GM11168 (cell line): ENCODE measurements at regions not wholly inside any gene's neighbourhood (a gene's known extent, or its start where the extent isn't known, plus 50 kb on each side); places are given as distances from the start of the nearest gene placed in this dataset.
"Not testable (repeated sequence)": the region's sequence is repeated elsewhere in the genome, so short reads cannot be mapped to it uniquely, and the experiment has no call there.

Experiments used
- in situ Hi-C: fragments of 300-500 bp; cut with MboI; formaldehyde crosslinking; loops from one replicate; pipeline ENCODE4 v1.12.0; 2022; ENCODE audit warnings: low sequenced_read_pairs; ENCODE audit not compliant: unreplicated experiment

DNA sequence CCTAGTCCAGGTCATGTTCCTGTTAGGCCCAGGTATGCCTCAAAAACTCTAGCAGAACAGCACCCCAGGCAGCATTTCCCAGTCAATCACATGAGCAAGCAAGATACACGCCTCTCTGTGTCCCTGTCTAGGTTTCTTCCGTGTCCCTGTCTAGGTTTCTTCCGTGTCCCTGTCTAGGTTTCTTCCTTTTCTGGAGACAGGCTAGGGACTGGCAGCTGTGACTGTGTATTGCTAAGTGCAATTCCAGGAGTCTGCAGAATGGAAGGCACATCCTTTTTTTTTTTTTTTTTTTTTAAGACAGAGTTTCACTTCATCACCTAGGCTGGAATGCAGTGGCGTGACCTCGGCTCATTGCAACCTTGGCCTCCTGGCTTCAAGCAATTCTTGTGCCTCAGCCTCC, 77.6 kb downstream of the SETD4 start:
- in situ Hi-C loops: no loop called here

DNA sequence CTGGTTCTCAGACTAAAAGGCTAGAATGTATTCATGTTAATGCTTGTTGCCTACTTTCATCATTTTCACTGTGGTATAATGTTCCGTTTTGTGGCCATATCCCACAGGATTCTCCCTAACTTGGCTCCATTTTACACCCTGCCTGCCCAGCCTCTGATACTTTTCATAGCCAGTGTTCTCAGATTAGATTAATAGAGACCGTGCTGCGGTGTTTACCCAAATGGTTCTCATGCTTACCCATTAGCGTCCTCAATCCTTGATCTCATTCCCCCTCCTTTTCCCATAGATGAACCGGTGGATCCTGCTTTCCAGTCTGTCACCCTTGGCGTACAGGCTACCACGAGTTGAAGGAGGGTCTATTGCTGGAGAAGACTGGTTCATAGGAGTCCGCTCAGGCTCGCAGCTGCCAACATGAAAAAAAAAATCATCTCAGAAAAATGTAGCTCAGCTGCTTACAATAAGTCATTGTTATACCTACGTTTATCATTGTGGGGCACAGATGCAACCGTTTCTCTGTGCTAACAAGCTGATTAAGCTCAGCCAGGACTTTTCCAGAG, 78.7 kb downstream of the SETD4 start:
- in situ Hi-C loops: no loop called here

DNA sequence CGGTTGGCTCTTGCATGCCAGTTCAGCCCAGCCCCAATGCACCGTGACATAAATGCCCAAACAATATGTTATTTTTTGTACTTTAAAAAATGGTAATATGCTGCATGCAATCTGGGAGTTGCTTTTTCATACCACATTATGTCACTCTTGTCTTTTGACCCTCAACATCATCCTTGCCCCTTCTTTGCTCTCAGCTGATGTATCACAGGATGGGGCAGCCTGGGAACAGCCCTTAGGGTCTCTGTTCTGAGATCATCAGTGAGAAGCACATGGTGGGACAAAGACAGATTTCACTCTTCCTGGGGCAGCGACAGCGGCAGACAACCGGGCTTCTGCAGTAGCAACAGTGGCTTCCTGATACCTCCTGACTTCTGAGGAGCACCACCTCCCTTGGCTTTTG, 79.5 kb downstream of the SETD4 start:
- in situ Hi-C loops: no loop called here

DNA sequence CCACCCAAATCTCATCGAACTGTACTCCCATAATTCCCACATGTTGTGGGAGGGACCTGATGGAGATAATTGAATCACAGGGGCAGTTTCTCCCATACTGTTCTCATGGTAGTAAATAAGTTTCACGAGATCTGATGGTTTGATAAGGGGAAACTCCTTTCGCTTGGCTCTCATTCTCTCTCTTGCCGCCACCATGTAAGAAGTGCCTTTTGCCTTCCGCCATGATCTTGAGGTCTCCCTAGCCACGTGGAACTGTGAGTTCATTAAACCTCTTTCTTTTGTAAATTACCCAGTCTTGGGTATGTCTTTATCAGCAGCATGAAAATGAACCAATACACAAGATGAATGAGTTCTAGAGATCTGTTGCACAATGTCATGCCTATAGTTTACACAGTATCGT, 82.5 kb downstream of the SETD4 start:
- in situ Hi-C loops: not testable (repeated sequence)

DNA sequence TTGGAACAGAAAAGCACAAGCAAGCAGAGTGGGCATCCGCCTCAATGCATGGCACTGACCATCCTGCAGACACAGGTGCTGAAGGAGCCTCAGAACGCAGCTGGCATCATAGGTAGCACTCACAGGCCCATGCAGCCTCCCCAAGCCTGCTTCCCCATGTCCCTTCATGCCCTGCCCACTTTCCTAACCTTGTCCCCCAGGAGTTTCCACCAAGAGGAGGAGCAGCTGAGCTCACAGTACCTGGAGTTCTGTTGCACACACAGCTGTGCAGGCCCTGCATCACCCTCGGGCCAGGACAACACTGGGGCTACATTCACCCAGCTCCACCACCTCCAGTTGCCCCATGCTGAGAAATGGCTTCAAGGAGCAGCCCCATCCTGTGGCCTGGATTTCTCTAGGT, 83.4 kb downstream of the SETD4 start:
- in situ Hi-C loops: no loop called here

DNA sequence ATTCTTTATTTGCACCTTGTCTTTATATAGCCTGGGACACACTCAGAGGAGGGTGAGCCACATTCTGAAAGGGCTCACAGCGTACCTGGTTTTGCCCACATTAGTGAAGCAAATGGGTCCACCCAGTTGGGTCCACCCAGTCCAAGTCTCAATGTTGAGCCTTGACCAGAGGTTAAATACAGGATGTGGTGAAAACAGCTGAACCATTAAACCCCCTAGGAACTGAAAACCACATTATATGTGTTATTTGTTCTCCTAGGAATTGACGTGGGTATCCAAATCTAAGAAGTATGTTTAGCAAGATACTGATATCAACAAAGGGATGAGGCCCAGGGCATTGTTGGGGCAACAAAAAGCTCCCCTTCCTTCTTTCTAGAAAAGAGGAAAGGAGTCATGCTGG, 83.8 kb downstream of the SETD4 start:
- in situ Hi-C loops: no loop called here

DNA sequence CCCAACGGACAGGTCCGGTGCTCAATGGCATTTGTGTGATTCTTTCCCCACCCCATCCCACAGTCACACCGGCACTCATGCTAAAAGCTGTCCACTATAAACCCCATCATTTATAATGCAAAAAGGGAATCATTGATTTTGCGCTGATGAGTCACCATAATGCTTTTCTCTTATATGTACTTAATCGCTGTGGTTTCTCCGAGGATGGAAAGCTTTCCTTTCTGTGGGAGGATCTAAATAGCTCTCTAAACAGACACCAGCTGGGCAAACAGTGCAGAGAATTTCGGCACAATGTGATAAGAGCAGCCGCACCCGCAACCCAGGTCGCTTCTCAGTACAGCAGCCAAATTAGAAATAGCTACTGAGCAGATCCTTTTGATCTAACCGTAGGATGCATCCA, 85.6 kb downstream of the SETD4 start:
- in situ Hi-C loops: no loop called here

DNA sequence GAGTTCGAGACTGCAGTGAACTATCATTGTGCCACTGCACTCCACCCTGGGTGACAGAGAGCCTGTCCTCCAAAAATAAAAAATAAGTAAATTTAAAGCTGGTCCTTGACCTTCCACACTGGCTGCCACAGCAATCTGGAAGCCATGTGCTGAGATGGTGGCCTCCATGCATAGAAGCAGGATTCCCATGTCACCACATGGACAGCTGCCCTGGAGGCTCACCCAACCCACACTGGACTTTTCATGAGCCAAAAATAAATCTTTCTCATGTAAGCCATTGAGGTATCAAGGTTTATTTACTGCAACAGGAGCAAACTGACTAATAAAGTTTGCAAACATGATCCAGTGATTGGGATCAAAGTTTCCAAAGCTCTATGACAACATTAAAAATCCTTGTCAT, 88.5 kb downstream of the SETD4 start:
- in situ Hi-C loops: no loop called here

DNA sequence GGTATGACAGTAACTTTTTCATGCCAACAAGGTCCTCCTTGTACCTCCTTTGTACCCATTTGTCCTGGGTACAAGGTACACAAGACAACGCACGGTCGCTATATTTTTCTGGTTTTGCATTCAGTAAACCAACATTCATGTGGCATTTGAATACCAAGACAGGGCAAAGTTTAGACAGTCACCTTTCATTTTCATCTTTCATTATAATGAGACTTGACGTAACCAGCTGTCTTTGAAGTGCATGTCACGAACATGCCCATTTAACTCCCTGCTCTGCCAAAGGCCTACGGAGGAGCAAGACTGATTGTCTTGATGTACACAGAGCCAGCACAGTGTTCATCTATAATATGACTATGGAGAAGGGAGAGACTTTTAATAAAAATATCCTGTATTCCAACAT, 91.0 kb downstream of the SETD4 start:
- in situ Hi-C loops: no loop called here

DNA sequence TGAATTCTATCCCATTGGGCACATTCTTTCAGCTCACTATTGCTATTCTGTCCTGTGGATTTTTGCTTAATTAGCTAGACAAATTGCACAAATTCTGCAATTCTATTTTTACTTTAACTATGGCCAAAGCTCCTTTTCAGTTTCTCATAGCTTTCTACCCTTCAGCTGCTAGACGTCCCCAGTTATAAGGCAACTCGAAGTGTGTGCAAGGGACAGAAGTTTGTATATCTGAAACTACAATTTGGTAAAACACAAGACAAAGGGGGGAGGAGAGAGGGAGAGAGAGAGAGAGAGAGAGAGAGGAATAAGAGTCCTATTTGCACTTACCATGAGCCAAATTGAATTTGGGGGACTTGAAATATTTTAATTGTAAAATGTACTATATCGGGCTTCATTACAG, 91.8 kb downstream of the SETD4 start:
- in situ Hi-C loops: no loop called here

DNA sequence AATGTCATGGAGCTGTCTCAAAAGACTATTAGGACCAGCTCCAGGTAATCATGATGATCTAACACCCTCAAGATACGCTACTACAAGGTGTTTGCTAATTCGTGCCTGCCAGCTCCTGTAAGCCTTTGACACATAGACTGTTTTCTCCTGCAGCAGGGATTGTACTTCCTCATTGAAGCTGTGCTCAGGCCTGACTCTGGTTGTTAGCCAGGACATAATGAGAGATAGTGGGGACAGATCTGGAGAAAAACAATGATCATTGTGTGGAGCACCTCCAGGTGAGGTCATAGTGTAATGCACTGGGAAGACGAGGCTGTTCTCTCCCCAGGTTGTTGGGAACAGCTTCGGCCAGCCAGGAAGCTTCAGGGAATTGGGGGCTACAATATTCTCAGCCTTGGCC, 94.6 kb downstream of the SETD4 start:
- in situ Hi-C loops: no loop called here

DNA sequence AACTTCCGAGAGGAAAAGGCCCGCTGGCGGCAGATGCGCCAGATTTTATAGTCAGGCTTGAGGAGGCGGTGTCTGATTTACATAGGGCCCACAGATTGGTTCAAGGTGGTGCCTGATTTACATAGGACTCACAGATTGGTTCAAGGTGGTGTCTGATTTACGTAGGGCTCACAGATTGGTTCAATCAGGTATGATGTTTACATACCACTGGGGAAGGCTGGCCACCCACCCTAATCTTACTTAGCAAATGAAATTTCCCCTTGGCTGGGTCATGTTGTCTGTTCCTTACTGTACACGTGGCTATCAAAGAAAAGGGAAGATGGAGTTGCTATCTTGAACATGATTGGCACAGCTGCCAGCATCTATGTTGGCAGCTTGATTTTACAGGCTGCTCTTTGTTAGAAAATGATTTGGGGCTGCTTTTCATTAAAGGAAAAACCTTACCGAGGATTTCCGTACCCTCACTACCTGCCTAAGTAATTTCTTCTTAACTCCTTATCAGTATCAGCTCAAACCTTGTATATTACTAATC, 96.3 kb downstream of the SETD4 start:
- in situ Hi-C loops: no loop called here

DNA sequence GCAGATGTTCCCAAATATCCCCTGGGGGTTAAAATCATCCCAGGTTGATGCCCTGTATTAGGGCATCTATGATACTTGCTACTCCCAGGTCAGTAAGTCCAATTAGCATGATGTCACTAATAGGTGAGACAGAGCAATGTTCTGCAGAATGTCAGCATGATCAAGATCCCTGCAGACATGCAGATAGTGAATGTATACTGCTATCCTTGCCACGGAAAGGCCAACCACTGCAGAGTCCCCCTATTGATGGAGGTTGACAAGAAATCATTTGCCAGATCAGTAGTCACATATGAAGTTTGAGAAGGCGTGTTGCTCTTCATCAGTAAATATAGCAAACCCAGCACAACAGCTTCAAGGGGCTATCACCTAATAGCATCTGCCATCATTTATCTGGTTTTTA, 97.4 kb downstream of the SETD4 start:
- in situ Hi-C loops: no loop called here

DNA sequence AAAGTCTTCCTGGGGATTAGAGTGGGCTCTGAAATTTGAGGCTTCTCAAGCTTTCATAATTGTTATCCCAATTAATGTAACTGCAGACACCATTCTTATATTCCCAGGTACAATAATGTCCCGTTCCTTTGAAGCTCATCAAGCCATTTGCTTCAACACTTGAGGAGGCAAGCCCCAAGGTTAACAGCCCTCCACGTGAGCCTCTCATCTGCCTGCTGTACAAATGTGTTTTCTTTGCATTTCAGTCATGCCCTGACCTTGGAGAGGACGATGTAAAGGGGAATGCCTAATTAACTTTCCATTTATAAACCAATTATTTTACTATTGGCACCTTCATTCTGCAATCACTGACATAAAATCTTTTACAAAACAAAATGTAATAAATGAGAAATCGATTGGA, 106.3 kb downstream of the SETD4 start:
- in situ Hi-C loops: no loop called here

DNA sequence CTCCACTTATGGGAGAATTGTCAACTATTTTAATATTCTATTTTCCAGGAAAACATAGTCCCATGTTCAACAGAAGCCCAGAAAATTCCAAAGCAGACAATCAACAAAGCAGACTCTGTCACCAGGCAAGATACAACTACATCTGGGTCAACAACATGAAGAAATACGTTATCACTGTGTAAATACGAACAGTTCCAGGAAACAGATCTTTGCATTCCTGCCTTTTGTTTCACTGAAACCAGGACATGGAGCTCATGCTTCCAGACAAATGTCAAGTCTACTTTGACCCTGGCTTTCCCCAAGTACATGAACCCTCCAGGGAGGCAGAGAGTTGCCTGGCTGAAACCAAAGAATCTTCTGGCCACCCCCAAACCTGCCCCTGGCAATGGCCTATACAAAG, 106.7 kb downstream of the SETD4 start:
- in situ Hi-C loops: no loop called here

DNA sequence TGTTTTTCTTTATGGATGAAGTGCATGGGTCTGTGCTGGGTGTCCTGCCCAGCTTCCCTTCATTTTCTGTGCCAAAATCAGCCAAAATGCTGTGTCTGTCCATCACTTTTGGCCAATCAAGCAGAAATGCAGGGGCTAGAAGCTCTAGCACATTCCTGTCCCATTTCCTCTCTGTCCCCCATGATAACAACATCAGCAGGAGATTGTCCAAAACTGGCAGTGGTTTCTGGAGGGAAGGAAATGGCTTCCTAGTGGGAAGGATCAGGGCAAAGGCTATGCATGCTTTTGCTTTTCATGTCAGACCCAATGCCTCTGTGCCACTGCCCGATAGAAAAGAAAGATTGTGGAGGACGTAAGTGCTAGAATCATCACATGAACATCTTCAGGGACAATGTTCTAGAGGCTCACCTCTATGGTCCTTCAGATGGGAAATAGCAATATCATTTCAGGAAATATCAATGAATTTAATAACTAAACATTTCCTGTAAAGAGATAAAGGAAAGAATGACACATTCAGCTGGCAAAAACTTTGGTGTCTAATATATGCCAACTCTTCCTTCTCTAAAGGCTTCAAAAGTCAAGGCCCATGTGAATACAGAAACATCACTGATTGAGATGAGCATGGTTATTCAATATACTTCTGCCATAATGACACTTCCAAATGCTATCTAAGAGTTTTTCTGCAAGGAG, 107.5 kb downstream of the SETD4 start:
- in situ Hi-C loops: no loop called here

DNA sequence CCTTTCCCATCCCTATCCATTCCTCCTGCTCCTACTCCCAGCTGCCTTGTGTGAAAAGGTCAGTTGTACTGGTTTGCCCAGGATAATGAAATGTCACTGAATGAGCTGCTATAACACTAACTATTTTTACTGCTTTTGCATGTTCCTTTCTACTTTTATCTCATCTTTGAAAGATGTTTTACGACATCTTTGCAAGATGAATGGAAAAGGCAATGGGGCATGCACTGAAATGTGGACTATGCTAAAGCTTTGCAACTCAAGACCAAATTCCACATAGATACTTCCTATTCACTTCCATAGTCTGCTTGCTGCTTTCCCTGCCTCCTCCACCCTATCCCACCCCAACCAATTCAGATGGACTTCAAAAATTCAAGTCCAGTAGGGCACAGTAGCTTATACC, 111.3 kb downstream of the SETD4 start:
- in situ Hi-C loops: no loop called here

DNA sequence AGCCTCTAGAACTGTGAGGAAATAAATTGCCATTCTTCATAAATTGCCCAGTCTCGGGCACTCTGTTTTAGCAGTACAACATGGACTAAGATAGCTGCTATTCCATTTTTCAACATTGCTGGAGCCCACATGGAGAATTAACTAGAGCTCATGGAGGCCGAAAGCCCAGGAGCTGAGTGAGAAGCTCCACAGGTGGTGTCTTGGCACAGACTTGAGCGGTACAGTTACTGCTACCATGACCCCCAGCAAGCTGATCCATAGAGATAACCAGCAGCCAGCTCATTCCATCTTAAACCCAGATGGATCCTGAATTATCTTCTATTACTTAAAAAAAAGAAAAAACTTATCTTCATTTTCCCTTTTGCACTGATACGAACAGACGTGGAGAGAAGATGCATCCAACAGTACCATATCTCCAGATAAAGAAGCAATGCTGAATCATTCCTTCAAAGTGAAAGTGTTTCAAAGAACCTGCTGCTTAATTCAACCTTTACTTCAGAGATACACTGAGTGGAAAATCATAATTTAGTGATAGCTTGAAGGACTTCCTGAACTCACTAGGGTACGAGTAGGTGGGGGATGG, 115.1 kb downstream of the SETD4 start:
- in situ Hi-C loops: no loop called here

DNA sequence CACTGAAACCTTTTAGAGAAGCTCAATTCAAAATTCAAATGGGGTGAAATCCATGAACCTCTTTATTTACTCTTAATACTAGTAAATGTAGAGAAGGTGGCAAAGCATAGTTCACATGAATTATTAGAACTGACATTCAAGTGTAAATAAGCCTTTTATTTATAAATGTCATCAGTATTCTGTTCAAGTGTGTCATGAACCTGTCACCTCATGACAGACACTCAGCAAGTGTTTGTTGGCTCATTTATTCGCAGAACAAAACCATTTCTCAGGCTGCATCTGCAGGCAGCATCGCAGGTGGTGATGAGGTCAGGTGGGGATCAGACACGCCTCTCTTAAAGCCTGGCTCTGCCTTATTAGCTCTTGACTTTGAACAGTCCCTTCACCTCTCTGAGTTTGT, 116.6 kb downstream of the SETD4 start:
- in situ Hi-C loops: no loop called here

DNA sequence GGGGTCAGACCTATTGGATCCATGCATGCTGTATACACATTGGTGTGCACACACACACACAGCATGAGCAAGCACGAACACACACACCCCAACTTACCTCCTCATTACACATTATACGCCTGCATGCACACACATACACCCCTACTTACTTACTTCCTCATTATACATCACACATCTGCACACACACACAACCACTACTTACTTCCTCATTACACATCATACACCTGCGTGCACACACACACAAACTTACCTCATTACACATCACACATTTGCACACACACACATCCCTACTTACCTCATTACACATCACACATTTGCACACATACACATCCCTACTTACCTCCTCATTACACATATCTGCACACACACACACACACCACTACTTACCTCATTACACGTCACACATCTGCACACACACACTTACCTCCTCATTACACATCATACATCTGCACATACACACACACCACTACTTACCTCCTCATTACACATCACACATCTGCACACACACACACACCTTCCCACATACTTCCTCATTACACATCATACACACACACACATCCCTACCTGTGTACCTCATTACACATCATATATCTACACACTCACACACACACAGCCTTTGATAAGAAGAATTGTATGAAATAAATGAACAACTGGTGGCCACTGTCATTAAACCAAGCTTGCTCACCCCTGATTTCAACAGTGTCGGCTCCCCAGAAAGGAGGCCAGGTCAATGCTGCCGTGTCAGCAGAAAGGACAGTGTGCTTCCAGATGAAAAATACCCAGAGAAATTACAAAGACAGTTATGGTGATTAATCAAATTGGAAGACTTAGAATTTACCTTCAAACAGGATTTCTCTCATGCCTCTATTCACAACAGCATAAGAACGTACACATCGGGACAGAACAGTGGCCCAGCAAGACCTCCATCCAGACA, 117.8 kb downstream of the SETD4 start:
- in situ Hi-C loops: no loop called here
